ENCODE measurements at regions not wholly inside any gene's neighbourhood (a gene's known extent, or its start where the extent isn't known, plus 50 kb on each side); places are given as distances from the start of the nearest gene placed in this dataset.

DNA sequence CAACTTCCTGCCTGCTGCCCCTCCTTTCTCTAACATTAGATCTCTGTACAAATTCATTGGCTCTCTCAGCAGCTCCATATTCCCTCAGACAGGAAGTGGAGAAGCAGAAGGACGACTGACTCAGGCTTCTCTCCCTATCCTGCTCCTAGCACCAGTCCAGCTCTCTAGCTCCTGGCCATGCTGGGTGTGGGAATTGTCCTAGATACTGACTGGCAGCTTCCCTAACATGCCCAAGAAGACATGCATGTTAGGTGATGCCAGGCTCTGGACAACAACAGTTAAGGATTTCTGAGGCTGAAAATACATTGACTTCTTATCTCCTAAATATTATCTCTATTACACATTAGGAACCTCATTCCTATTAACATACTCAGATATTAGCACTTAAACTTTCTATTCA lies 292.9 kb downstream of the IKZF2 start:
- no peak for ATAC-seq
- Histone ChIP-seq H3K9me1 (ENCODE audit: control insufficient read depth, insufficient read depth, low read length) (no peaks in the 10 kb centered on the region), H3K9ac (ENCODE audit: insufficient read depth in 1 of 2, low read depth in 2 of 2, low read length in 2 of 2) (no peak overlapping the region), H3K36me3 (ENCODE audit: control insufficient read depth, insufficient read depth, low read length) (no peaks in the 10 kb centered on the region), H4K20me1 (replicated peaks; ENCODE audit: control insufficient read depth, insufficient read depth, low read length) (no peaks in the 10 kb centered on the region), H3K79me2 (ENCODE audit: control insufficient read depth, insufficient read depth, low read length) (no peaks in the 10 kb centered on the region), H3K4me1 (replicated peaks in 1 of 2; ENCODE audit: control insufficient read depth in 2 of 2, insufficient read depth in 2 of 2, low read length in 2 of 2) (no peaks in the 10 kb centered on the region), H3K4me2 (ENCODE audit: insufficient read depth, low read length) (no peak overlapping the region), H2AFZ (ENCODE audit: low read depth, low read length) (no peak overlapping the region), H3K27me3 (ENCODE audit: control insufficient read depth in 2 of 2, insufficient read depth in 2 of 2, low read length in 2 of 2) (no peaks in the 10 kb centered on the region), H3K4me3 (no peak overlapping the region), H3K9me3 (replicated peaks; ENCODE audit: control insufficient read depth, insufficient read depth, low read depth, low read length) (no peaks in the 10 kb centered on the region), H3K27ac (ENCODE audit: extremely low read depth, low read depth, low read length) (no peak overlapping the region)
- no peak for FAIRE-seq
- in situ Hi-C loops (cut with MboI) (no loop called here), intact Hi-C loops (cut with micrococcal nuclease) (no loop called here)
- WGBS (ENCODE audit: insufficient coverage, low coverage, missing lambda C conversion rate): no CpG with 5 or more reads among the region's 1 CpG
- DNase-seq (ENCODE audit: extremely low read depth in 1 of 4, low spot score in 3 of 4): no peak
- ChIA-PET CTCF (ENCODE audit: low intra/inter-chr PET ratio) (no interaction called here), POLR2A (no interaction called here)
- BruUV-seq (replicated peaks): no TSS peak
- TF ChIP-seq, protein P1, sequence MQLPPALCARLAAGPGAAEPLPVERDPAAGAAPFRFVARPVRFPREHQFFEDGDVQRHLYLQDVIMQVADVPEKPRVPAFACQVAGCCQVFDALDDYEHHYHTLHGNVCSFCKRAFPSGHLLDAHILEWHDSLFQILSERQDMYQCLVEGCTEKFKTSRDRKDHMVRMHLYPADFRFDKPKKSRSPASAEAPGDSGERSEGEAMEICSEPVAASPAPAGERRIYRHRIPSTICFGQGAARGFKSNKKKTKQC (CRISPR knock-in tag; IDR thresholded peaks at IDR 0.05): no peak
- TF ChIP-seq BCOR (IDR thresholded peaks at IDR 0.05) (no peak), JUN (IDR thresholded peaks at IDR 0.05; ENCODE audit: borderline replicate concordance, low read depth, low read length) (no peak), JUN (CRISPR knock-in tag; IDR thresholded peaks at IDR 0.05; ENCODE audit: borderline replicate concordance) (no peak), SREBF2 (CRISPR knock-in tag; IDR thresholded peaks at IDR 0.05) (no peak), COPS2 (conservative IDR thresholded peaks at IDR 0.05) (no peak), TBL1XR1 (IDR thresholded peaks at IDR 0.05; ENCODE audit: low read length in 2 of 2) (no peak), ZNF212 (CRISPR knock-in tag; IDR thresholded peaks at IDR 0.05) (no peak), PTTG1 (tag; IDR thresholded peaks at IDR 0.05; ENCODE audit: low read depth) (no peak), ZNF445 (CRISPR knock-in tag; IDR thresholded peaks at IDR 0.05; ENCODE audit: low read depth) (no peak), SIX5 (IDR thresholded peaks at IDR 0.05; ENCODE audit: borderline replicate concordance in 1 of 2, insufficient read depth in 1 of 2, low read depth in 1 of 2, low read length in 2 of 2) (no peak), EP300 (IDR thresholded peaks at IDR 0.05; ENCODE audit: low read length) (no peak), ZNF830 (CRISPR knock-in tag; IDR thresholded peaks at IDR 0.05) (no peak)
- TF ChIP-seq, protein P2, sequence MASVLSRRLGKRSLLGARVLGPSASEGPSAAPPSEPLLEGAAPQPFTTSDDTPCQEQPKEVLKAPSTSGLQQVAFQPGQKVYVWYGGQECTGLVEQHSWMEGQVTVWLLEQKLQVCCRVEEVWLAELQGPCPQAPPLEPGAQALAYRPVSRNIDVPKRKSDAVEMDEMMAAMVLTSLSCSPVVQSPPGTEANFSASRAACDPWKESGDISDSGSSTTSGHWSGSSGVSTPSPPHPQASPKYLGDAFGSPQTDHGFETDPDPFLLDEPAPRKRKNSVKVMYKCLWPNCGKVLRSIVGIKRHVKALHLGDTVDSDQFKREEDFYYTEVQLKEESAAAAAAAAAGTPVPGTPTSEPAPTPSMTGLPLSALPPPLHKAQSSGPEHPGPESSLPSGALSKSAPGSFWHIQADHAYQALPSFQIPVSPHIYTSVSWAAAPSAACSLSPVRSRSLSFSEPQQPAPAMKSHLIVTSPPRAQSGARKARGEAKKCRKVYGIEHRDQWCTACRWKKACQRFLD (CRISPR knock-in tag; IDR thresholded peaks at IDR 0.05): no peak
- TF ChIP-seq, protein P3, sequence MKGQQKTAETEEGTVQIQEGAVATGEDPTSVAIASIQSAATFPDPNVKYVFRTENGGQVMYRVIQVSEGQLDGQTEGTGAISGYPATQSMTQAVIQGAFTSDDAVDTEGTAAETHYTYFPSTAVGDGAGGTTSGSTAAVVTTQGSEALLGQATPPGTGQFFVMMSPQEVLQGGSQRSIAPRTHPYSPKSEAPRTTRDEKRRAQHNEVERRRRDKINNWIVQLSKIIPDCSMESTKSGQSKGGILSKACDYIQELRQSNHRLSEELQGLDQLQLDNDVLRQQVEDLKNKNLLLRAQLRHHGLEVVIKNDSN (CRISPR knock-in tag; IDR thresholded peaks at IDR 0.05): no peak
- TF ChIP-seq, protein P4, sequence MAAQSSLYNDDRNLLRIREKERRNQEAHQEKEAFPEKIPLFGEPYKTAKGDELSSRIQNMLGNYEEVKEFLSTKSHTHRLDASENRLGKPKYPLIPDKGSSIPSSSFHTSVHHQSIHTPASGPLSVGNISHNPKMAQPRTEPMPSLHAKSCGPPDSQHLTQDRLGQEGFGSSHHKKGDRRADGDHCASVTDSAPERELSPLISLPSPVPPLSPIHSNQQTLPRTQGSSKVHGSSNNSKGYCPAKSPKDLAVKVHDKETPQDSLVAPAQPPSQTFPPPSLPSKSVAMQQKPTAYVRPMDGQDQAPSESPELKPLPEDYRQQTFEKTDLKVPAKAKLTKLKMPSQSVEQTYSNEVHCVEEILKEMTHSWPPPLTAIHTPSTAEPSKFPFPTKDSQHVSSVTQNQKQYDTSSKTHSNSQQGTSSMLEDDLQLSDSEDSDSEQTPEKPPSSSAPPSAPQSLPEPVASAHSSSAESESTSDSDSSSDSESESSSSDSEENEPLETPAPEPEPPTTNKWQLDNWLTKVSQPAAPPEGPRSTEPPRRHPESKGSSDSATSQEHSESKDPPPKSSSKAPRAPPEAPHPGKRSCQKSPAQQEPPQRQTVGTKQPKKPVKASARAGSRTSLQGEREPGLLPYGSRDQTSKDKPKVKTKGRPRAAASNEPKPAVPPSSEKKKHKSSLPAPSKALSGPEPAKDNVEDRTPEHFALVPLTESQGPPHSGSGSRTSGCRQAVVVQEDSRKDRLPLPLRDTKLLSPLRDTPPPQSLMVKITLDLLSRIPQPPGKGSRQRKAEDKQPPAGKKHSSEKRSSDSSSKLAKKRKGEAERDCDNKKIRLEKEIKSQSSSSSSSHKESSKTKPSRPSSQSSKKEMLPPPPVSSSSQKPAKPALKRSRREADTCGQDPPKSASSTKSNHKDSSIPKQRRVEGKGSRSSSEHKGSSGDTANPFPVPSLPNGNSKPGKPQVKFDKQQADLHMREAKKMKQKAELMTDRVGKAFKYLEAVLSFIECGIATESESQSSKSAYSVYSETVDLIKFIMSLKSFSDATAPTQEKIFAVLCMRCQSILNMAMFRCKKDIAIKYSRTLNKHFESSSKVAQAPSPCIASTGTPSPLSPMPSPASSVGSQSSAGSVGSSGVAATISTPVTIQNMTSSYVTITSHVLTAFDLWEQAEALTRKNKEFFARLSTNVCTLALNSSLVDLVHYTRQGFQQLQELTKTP (IDR thresholded peaks at IDR 0.05; ENCODE audit: low read depth in 1 of 2, partially characterized antibody in 2 of 2): no peak

All from K562 (cell line).